ENCODE measurements at regions not wholly inside any gene's neighbourhood (a gene's known extent, or its start where the extent isn't known, plus 50 kb on each side); places are given as distances from the start of the nearest gene placed in this dataset.

GRCh38 chr10:29922892-29923291 lies 136.5 kb downstream of the JCAD start:
- Histone ChIP-seq H4K8ac (replicated peaks; ENCODE audit: insufficient read length, low read depth, low read length) (no peak overlapping the region), H3K14ac (ENCODE audit: insufficient read depth, low read length) (no peak overlapping the region), H4K5ac (ENCODE audit: insufficient read length, low read depth, low read length) (no peak overlapping the region), H2BK12ac (ENCODE audit: insufficient read length, low read depth, low read length) (no peak overlapping the region), H3K9ac (ENCODE audit: extremely low read depth, insufficient read length, low read length) (no peak overlapping the region), H3K4me2 (ENCODE audit: insufficient read depth, insufficient read length, low read length) (no peak overlapping the region), H3K9me3 (ENCODE audit: control insufficient read depth, low read depth, low read length) (no peaks in the 10 kb centered on the region), H3K27ac (ENCODE audit: insufficient read length, low read depth, low read length) (no peak overlapping the region), H3K23ac (ENCODE audit: insufficient read length, low read depth, low read length) (no peak overlapping the region), H3K56ac (ENCODE audit: insufficient read length, low read depth, low read length) (no peak overlapping the region), H2BK5ac (ENCODE audit: insufficient read length, low read length) (no peak overlapping the region), H3T11ph (ENCODE audit: low read length) (no peak overlapping the region), H2AK5ac (ENCODE audit: insufficient read length, low read length) (no peak overlapping the region), H3K4ac (ENCODE audit: low read depth, low read length) (no peak overlapping the region), H2BK120ac (ENCODE audit: low read depth, low read length, poor library complexity, severe bottlenecking) (no peak overlapping the region), H2BK15ac (ENCODE audit: low read depth, low read length) (no peak overlapping the region), H4K91ac (ENCODE audit: insufficient read length, low read depth, low read length) (no peak overlapping the region), H4K20me1 (ENCODE audit: control insufficient read depth, insufficient read depth, insufficient read length) (no peaks in the 10 kb centered on the region), H3K27me3 (ENCODE audit: insufficient read depth, low read length) (no peaks in the 10 kb centered on the region), H3K4me1 (ENCODE audit: insufficient read depth, low read length) (no peaks in the 10 kb centered on the region; the same call in 1 of the 2 replicates), H3K18ac (ENCODE audit: insufficient read length, low read depth, low read length) (no peak overlapping the region), H2AFZ (ENCODE audit: low read length) (no peak overlapping the region), H2BK20ac (ENCODE audit: low read depth, low read length, poor library complexity, severe bottlenecking) (no peak overlapping the region), H3K23me2 (ENCODE audit: insufficient read length, low read depth, low read length, poor library complexity, severe bottlenecking) (no peaks in the 10 kb centered on the region), H3K79me1 (ENCODE audit: insufficient read depth, low read depth, low read length, poor library complexity, severe bottlenecking) (no peaks in the 10 kb centered on the region), H3K79me2 (ENCODE audit: insufficient read depth, low read length) (no peaks in the 10 kb centered on the region)
- no CpG with 5 or more reads among the region's 4 CpGs for WGBS (ENCODE audit: extremely low coverage, insufficient read length, low lambda C conversion rate)
- no peak for DNase-seq
- no peaks in the 10 kb centered on the region for H3K36me3 Mint-ChIP-seq (ENCODE audit: insufficient read depth in 1 of 3, low read depth in 3 of 3)
- peaks cover 26% of the 10 kb centered on the region for H3K27me3 Mint-ChIP-seq (ENCODE audit: low read depth)
- H3K4me3 Mint-ChIP-seq = no peak overlapping the region
- peaks cover 32 to 34% of the 10 kb centered on the region in 2 experiments for H3K4me1 Mint-ChIP-seq
- H3K27ac Mint-ChIP-seq = no peak overlapping the region
- TF ChIP-seq CTCF (conservative IDR thresholded peaks at IDR 0.05) = no peak
- H3K9me3 Mint-ChIP-seq = no peaks in the 10 kb centered on the region
